Esophagus muscularis mucosa (tissue), 4 donors: ENCODE measurements at regions not wholly inside any gene's neighbourhood (a gene's known extent, or its start where the extent isn't known, plus 50 kb on each side); places are given as distances from the start of the nearest gene placed in this dataset.

Experiments
- CTCF ChIP-seq, 3 experiments: fragments of 200-600 bp in 2 of 3; fragments of 450-650 bp in 1 of 3; sonication (generic) in 2 of 3; IDR thresholded peaks; one replicate each; pipeline ENCODE4 v1.5.1; 2017 to 2019; ENCODE audit warnings: antibody characterized with exemption in 3 of 3, mild to moderate bottlenecking in 2 of 3, moderate library complexity in 1 of 3
- EP300 ChIP-seq: sonication (generic); formaldehyde crosslinking; IDR thresholded peaks from one replicate; pipeline ENCODE4 v1.6.1; 2017; ENCODE audit warnings: antibody characterized with exemption
- POLR2A ChIP-seq: fragments of 450-650 bp; IDR thresholded peaks from one replicate; pipeline ENCODE4 v1.6.1; 2017; ENCODE audit warnings: antibody characterized with exemption, moderate library complexity, mild to moderate bottlenecking, low read depth
- POLR2AphosphoS5 ChIP-seq, 2 donors: sonication (generic); formaldehyde crosslinking; IDR thresholded peaks; one replicate each; pipeline ENCODE4 v1.6.1; 2017; ENCODE audit warnings: antibody characterized with exemption in 2 of 2

GRCh38 chr3:21260507-21260906 lies 490.5 kb downstream of the ZNF385D start:
- no peak for TF ChIP-seq CTCF (IDR thresholded peaks at IDR 0.05)
- no peak for TF ChIP-seq POLR2AphosphoS5 (IDR thresholded peaks at IDR 0.05)
- TF ChIP-seq POLR2A: no peak
- no peak for TF ChIP-seq EP300
